Left lung (tissue), 4 donors: ENCODE measurements at regions not wholly inside any gene's neighbourhood (a gene's known extent, or its start where the extent isn't known, plus 50 kb on each side); places are given as distances from the start of the nearest gene placed in this dataset.
A peak's percentile ranks its signal among the peaks of the same experiment; 100 is the strongest.

Source experiments
- ATAC-seq: fragments of 200-7000 bp; cut with Tn5 transposase; one replicate; pipeline ENCODE4 v1.9.1; 2020; ENCODE audit warnings: moderate library complexity
- DNase-seq, 4 donors: peaks; one replicate each; pipeline ENCODE4 v3.0.0-alpha.2; 2013 to 2020
- H3K27ac ChIP-seq, 2 donors: fragments of 200-600 bp; sonication (generic) in 1 of 2; one replicate each; pipeline versions ENCODE4 v1.5.0 to v1.8.0; 2020 to 2021
- H3K27me3 ChIP-seq, 2 donors: fragments of 200-600 bp; sonication (generic) in 1 of 2; one replicate each; pipeline versions ENCODE4 v1.5.0 to v1.8.0; 2020 to 2021
- H3K36me3 ChIP-seq, 2 donors: fragments of 200-600 bp; sonication (generic) in 1 of 2; one replicate each; pipeline versions ENCODE4 v1.5.0 to v1.8.0; 2020 to 2021
- H3K4me1 ChIP-seq, 2 donors: fragments of 200-600 bp; one replicate each; pipeline ENCODE4 v1.8.0; 2021
- H3K4me3 ChIP-seq, 2 donors: fragments of 200-600 bp; sonication (generic) in 1 of 2; one replicate each; pipeline versions ENCODE4 v1.5.0 to v1.8.0; 2020 to 2021; ENCODE audit warnings: mild to moderate bottlenecking in 1 of 2
- H3K9me3 ChIP-seq, 2 donors: fragments of 200-600 bp; sonication (generic) in 1 of 2; one replicate each; pipeline versions ENCODE4 v1.5.0 to v1.8.0; 2020 to 2021
- CTCF ChIP-seq, 2 donors: fragments of 200-600 bp; sonication (generic) in 1 of 2; IDR thresholded peaks; one replicate each; pipeline versions ENCODE4 v1.5.0 to v1.8.0; 2021; ENCODE audit warnings: antibody characterized with exemption in 2 of 2
- intact Hi-C, 2 donors: fragments of 100-400 bp; cut with DNase I; formaldehyde crosslinking; loops; one replicate each; pipeline versions ENCODE4 v1.11.2 to v1.14.2; 2022
- donor health status: DM: no; HTN: yes; CAD: no.
- donor health status: DM: no; HTN: no; CAD: no.

- Histone ChIP-seq H3K27ac (no peak overlapping the region), H3K36me3 (no peaks in the 10 kb centered on the region), H3K4me1 (no peaks in the 10 kb centered on the region), H3K9me3 (no peaks in the 10 kb centered on the region), H3K27me3 (peaks cover 0 to 14% of the 10 kb centered on the region in 2 donors), H3K4me3 (no peak overlapping the region)
- intact Hi-C loops, result no loop called here
- ATAC-seq (no peak), DNase-seq (peak in 1 of 4 donors; percentile 19)
- TF ChIP-seq CTCF (IDR thresholded peaks at IDR 0.05), result no peak
These were observed 170.9 kb downstream of the INHBB start for GRCh38 chr2:120516679-120517314.

GRCh38 chr2:120517751-120518469 is 172.0 kb downstream of the INHBB start:
- DNase-seq (no peak), ATAC-seq (no peak)
- intact Hi-C loops, result no loop called here
- H3K27ac ChIP-seq, result no peak overlapping the region
- TF ChIP-seq CTCF (IDR thresholded peaks at IDR 0.05), result no peak
- peaks cover 0 to 8% of the 10 kb centered on the region in 2 donors for H3K4me1 ChIP-seq
- H3K9me3 ChIP-seq, result no peaks in the 10 kb centered on the region
- H3K4me3 ChIP-seq, result no peak overlapping the region
- H3K27me3 ChIP-seq, result peaks cover 0 to 25% of the 10 kb centered on the region in 2 donors
- no peaks in the 10 kb centered on the region for H3K36me3 ChIP-seq

- H3K36me3 ChIP-seq, result no peaks in the 10 kb centered on the region
- H3K4me1 ChIP-seq, result peaks cover 0 to 8% of the 10 kb centered on the region in 2 donors
These were observed 172.9 kb downstream of the INHBB start for GRCh38 chr2:120518819-120519218.

GRCh38 chr2:120519469-120519868 is 173.5 kb downstream of the INHBB start:
- H3K27me3 ChIP-seq, result peaks cover 0 to 30% of the 10 kb centered on the region in 2 donors
- no peak for DNase-seq
- TF ChIP-seq CTCF (IDR thresholded peaks at IDR 0.05), result no peak
- H3K4me3 ChIP-seq, result no peak overlapping the region
- H3K4me1 ChIP-seq, result peaks cover 0 to 8% of the 10 kb centered on the region in 2 donors
- no peak for ATAC-seq
- no peaks in the 10 kb centered on the region for H3K36me3 ChIP-seq
- H3K27ac ChIP-seq, result no peak overlapping the region
- intact Hi-C loops, result no loop called here
- H3K9me3 ChIP-seq, result no peaks in the 10 kb centered on the region

More at GRCh38 chr2:120518819-120519218, 172.9 kb downstream of the INHBB start:
- intact Hi-C loops, result no loop called here
- Histone ChIP-seq H3K27me3 (peaks cover 0 to 29% of the 10 kb centered on the region in 2 donors), H3K4me3 (no peak overlapping the region), H3K9me3 (no peaks in the 10 kb centered on the region), H3K27ac (no peak overlapping the region)
- DNase-seq, result no peak
- no peak for ATAC-seq
- TF ChIP-seq CTCF (IDR thresholded peaks at IDR 0.05), result no peak

GRCh38 chr2:120520454-120520853 is 174.5 kb downstream of the INHBB start:
- ATAC-seq, result no peak

More at GRCh38 chr2:120520454-120520853, 174.5 kb downstream of the INHBB start:
- no peak for DNase-seq
- Histone ChIP-seq H3K27me3 (peaks cover 0 to 38% of the 10 kb centered on the region in 2 donors), H3K9me3 (no peaks in the 10 kb centered on the region), H3K4me1 (peaks cover 0 to 8% of the 10 kb centered on the region in 2 donors), H3K36me3 (no peaks in the 10 kb centered on the region), H3K27ac (no peak overlapping the region), H3K4me3 (no peak overlapping the region)
- TF ChIP-seq CTCF (IDR thresholded peaks at IDR 0.05), result no peak
- intact Hi-C loops, result no loop called here
